ENCODE measurements at regions not wholly inside any gene's neighbourhood (a gene's known extent, or its start where the extent isn't known, plus 50 kb on each side); places are given as distances from the start of the nearest gene placed in this dataset.

DNA sequence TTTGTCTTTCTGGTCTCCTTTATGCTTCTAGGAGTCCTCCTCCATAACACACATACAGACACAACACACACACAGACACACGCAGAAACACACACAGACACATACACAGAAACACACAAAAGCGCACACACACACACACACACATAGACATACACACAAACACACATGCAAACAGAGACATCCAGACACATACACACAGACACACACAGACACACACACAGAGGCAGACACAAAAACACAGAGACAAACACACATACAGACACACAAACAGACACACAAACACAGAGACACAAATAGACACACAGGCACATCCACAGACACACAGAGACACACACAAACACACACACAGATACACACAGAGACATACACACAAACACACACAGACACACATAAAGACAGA is 220.2 kb downstream of the IRX2 start:
- ATAC-seq = no peak
- DNase-seq = no peak

DNA sequence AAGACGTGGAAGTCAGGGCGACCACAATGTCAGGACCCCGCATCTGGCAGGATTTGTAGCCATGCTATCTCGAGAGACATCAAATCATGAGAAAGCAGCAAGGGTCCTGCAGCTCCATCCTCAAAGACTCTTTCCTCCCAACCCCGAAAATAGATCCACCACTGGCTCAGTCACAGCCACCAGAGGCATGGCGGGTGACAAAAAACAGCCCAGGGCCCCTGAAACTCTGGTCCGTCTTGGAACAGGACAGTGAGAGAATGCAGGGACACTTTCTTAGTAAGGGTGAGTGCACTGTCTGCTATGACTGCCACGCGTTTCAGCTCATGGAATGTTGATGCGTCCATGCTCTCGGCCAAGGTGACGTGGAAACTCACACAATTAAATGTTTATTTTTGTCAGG is 220.9 kb downstream of the IRX2 start:
- DNase-seq = no peak
- no peak for ATAC-seq

DNA sequence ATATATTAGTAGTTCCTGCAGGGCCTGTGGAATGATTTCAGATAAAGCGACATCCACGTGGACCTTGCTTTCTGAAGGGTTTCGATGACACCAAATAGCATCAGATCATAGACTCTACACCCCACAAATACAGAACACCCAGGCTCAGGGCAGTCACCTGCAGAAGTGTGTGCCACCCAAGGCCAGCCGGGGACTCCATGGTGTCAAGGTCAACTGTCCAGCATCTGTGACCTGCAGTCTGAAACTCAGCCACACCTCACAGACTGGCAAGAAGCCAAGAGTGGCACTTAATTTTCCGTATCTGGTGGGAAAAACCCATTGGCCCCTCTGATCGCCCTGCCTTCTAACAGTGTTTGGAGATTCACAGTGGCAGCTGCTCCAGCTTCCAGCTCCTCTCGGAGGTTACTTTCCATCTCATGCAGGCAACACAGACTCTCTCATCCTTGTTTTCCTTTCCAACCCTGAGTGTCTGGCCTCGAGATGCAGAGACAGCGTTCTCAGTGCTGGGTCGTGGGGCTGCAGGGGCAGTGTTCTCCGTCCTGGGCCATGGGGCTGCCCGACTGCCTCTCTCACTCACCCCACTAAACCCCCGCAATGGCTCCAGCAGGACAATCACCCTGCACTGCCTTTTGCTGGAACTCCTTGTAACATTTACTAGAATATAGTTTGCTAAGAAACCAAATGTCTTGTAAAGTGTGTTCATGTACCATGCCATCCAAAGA is 221.9 kb downstream of the IRX2 start:
- no peak for ATAC-seq
- no peak for DNase-seq

DNA sequence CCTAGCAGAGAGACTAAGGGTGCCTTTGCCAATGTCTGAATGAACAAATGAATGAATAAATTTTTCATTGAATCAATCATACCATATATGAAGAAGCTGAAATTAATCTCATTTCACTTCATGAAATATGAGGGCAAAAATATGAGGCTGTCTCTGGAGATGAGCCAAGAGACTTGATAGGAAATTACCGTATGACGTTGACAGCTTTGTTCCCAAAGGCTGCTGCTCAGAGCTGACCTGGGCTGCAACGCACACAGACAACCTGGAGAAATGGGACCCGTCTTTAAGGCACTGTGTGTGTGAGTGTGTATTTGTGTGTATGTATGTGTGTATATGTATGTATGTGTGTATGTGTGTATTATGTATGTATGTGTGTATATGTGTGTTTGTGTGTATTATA is 226.1 kb downstream of the IRX2 start:
- ATAC-seq = no peak
- no peak for DNase-seq

DNA sequence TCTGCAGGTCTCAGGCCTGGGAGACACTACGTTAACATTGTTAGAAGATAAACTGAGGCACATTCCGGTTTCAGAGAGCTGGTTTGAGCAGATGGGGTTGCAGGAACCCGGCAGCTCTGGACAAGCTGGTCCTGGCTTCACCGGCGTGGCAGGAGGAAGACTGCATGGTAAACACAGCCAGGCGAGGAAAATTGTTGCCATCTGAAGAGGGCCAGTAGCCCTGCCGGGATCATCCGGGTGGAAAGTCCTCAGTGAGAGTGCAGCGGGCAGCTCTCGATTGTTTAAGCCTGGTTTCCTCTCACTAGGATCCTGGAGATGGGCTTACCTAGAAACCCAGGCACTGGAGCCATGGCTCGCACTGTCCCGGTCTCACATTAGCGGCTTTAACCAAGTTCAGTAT is 226.9 kb downstream of the IRX2 start:
- no peak for ATAC-seq

DNA sequence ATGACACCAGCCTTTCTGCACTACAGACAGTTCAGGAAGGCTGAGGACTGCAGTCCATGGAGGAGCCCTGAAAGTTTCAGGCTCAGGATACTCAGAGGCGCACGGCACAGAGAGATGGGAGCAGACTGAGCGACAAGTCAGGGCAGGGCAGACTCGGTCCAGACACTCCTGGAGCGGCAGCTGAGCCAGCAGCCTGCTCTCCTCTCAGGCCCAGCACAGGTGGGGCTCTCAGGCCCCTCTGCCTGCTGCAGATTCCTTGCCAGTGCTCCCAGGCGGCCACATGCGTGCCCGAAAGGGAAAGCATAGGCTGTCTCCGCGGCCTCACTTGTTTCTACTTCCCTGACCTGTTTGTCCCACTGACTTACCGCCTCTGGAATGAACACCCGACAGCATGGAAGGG is 228.3 kb downstream of the IRX2 start:
- ATAC-seq (no peak), DNase-seq (no peak)

More for the DNA sequence above, 226.9 kb downstream of the IRX2 start:
- DNase-seq = no peak

DNA sequence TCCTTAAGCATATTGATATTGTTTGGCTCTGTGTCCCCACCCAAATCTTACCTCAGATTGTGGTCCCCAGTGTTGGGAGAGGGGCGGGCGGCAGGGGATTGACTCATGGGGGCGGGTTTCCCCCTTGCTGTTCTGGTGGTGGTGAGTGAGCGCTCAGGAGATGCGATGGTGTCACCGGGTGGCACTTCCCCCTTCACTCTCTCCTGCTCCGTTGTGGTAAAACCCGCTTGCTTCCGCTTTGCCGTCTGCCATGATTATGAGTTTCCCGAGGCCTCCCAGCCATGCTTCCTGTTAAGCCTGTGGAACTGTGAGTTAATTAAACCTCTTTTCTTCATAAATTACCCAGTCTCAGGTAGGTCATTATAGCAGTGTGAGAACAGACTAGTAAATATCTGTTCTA is 229.1 kb downstream of the IRX2 start:
- no peak for DNase-seq
- ATAC-seq = no peak

DNA sequence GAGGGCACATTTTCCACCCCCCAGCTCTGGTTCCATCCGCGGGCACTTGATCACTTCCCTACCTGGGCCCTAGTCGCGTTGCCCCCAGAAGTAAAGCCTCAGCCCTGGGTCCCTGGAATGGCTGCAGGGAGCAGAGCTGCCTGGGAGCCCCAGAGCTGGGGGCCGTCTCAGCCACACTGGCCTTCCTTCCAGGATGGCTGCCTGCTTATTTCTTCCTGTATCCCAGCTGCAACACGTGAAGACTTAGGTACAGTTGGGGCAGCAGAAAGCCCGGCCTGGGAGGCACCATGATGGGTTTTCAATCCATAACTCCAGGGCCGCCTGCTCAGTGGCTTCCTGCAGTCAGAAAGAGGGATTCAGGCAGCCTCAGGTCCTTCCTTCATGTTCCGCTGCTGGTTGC is 232.3 kb downstream of the IRX2 start:
- no peak for DNase-seq
- ATAC-seq = no peak

DNA sequence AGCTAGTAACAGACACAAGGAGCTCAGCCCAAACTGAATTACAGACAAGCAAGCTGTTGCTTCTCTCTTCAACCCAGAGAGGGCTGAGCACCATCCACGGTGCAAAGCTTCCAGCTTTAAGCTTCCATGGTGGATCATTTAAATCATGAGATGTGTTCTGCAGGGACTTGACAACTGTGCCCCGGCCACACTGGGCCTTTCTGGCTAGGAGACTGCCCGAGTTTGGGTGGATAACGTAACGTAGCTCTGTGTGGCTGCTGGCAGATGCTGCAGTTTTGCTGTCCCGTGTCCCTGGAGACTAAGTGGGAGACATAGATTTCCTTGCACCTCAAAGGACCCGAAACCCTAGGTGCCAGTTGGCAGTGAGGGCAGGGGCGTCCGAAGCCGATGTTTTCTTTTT is 234.0 kb downstream of the IRX2 start:
- DNase-seq (no peak), ATAC-seq (no peak)

DNA sequence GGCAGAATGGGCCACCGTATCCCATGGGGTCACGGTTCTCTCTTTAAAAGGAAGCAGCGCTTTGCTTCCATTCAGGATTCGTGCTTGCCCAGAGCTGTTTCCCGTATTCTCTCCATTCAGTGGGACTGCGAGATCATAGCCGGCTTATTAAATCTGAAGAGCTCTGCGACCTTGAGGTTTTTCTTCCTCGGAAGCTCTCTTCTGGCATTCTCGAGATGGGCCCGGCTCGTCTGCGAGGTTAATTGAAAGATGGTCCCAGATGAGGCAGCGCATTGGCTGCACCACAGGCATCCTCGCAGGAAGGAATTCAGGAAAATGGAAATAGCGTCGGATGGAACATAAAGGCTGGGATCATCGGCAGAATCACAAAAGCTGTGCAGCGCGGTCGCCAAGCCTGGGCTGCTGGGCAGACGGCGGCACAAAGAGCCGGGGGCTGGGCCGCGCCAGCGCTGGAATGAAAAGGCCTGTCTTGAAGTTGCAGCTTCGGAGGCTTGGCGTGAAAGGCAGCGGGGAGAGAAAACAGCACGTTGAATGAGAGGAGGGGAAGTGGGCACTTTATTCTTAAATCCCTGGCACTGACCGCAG is 236.2 kb downstream of the IRX2 start:
- ATAC-seq (no peak), DNase-seq (no peak)

DNA sequence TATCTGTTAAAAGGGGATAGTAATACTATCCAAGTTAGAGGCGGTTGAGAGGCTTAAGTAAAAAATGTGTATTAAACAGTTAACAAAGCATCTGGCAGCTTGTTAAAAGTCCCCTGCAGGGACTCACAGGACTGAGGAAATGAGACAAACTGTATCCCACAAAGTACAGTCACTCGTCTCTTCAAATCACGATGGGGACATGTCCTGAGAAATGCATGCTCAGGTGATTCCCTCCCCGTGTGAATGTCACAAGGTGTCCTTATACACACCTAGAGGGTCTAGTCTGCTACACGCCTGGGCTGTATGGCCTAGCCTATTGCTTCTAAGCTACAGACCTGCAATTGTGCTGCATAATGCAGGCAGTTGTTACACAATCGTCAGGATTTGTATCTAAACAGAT is 237.0 kb downstream of the IRX2 start:
- DNase-seq (no peak), ATAC-seq (no peak)

DNA sequence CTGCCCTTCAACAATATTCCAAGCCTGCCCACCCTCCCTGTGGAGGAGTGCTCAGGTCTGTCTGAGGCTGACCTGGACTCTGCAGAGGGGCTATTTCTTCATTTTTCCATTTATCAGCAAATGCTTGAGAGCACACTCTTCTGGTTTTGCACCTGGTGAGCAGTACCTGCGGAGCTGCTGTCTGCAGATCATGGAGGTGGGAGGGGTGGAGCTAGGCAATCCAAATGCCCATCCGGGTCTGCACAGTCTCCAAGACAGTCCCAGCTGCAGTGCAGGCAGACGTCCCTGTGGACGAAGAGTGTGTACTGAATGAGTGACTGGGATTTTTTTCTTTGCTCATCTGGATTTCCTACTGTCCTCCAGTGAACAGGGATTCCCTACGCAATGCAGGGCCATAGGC is 239.8 kb downstream of the IRX2 start:
- DNase-seq (no peak), ATAC-seq (no peak)

DNA sequence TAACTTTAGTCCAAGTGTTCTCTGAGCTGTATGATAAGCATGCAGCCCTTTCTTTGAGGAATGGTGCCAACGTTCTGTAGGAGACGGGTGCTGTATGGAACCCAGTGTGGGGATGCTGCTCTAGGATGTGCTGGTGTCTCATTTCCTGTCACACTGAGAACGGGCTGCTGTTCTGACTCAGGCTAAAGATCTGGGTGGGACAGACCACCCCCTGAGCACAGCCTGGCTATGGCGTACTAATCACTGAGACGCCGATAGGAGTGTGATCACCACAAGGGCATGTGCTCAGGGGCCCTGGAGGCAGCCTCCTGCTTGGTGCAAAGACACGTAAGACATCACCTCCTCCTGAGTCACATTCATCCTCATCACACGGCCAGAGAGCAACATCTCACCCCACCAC is 240.4 kb downstream of the IRX2 start:
- ATAC-seq = no peak
- DNase-seq = no peak

DNA sequence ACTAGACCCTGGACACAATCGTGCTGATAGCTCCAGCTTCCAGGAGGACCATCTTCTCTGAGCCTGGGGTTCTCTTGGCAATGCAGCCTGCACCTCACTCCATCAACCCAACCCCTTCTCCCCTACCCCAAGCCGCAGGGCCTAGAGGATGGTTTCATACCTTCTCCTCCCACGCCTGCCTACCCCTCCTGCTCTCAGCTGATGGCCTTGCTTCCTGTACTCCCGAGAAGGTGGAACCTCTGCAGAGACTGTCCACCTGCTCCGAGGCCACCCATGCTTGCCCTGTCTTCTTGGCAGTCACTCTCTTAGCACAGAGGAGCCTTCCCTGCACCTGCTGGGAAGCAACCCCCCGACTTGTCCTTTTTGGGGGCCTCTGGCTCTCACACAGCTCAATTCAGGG is 241.9 kb downstream of the IRX2 start:
- ATAC-seq = no peak

DNA sequence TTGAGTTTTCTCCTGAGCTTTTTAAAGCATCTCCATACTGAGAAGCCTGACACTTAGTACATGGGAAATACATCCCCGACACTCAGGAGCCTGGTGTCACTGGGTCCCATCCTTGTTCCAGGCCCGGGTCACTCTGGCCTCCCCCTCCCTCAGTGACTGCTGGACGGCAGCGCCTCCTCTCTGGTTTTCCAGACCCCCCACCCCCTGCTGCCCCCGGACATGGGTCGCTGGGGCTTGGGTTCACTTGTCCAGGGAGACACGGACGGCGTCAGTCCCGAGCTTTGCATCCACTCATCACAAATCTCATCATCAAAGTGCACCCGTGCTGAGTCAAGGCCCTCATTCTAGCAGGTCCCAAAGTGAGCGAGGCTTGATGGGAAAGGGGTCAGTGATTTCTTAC is 243.0 kb downstream of the IRX2 start:
- DNase-seq (no peak), ATAC-seq (no peak)

More for the DNA sequence above, 241.9 kb downstream of the IRX2 start:
- DNase-seq = no peak

DNA sequence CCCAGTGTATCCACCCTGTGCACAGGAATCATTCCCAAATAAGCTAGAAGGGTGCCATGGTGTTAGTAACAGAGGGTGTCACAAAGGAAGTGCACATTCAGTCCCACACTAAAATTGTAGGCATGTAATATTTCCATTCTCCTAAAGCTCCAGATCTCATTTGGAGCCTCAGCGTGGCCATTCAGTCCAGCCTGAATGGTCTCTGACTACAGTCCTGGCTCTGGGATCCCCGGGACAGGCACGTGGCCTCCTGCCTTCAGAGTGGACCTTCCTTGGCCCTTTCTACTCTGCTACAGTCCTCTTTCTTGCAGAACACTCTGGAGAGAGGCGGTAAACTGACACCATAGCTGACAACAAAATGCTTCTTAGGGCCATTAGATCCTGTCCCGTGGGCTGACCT is 243.9 kb downstream of the IRX2 start:
- no peak for DNase-seq
- ATAC-seq = no peak

DNA sequence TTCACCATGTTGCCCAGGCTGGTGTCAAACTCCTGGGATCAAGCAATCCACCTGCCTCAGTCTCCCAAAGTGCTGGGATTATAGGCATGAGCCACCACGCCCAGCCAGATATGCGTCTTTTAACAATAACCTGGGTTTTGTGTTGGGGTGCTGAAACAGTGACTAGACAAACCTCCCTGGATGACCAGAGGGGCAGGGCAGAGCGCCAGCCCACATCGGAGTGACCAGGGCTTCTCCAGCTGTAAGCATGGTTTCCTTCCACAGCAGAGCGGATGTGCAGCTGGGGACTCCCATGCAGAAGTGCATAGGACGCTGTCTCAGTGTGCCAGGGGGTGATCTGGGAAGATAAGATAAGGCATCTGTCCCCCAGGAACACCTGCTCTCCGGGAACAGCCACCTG is 244.9 kb downstream of the IRX2 start:
- no peak for DNase-seq
- ATAC-seq = no peak

DNA sequence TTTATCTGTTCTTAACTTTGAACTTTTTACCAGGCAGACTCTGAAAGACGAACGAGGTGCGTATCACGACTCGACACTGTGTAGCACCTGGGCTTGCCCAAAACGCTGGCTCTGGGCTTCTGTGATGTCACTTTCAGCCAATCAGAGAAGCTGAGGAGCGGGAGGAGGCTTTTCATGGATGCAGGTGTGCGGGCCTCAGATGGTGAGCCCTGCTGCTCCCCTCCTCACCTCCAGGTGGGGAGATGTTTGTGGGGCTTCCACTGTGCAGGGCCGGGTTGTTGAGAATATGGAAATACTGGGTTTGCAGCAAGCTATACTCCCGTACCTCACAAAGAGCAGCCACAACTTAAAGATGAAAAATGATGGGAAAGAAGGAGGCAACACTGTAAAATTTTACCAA is 246.3 kb downstream of the IRX2 start:
- DNase-seq (no peak), ATAC-seq (no peak)

DNA sequence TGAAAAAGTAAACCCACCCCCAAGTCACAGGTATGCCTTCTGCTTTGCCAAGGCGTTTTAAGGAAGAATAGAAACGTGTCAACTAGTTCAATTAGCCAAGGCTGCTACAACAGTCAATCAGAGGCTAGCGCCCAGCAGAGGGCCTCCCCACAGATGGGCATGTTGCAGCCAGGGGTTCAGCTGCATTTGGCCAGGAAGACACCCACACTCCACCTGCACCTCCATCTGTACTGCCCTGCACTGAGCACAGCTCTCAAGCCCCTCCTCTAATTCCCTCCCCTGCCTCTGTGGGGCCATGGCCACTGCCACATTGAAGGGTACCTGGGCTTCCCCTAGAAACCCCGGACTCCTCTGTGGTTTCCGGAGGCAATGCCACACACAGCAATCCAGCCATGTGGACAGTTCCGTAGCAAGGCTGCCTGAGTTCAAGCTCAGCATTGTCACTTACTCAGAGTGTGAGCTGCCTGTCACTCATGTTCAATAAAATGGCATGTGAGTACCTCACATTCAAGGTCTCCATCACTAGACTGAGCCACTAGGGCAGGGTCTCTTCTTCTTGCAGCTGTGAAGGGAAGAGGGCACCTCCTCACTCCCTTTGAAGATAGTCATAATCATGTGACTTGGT is 248.4 kb downstream of the IRX2 start:
- no peak for ATAC-seq
- DNase-seq = no peak

DNA sequence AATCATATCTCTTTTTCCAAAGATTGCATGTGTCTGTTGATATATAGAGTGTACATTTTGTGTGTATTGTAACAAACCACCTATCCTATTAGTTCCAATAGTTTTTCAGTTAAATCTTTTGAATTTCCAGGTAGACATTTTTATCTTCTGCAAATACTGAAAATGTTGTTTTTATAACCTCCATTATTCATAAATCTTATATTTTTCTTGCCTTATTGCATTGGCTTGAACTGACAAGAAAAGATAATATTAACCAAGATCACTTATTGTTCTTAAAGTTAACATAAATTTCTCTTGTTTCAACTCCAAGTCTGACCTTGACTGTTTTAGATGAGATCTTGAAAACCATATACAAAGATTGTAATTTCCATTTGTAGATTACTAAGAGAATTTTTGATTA is 251.6 kb downstream of the IRX2 start:
- no peak for ATAC-seq
- no peak for DNase-seq

DNA sequence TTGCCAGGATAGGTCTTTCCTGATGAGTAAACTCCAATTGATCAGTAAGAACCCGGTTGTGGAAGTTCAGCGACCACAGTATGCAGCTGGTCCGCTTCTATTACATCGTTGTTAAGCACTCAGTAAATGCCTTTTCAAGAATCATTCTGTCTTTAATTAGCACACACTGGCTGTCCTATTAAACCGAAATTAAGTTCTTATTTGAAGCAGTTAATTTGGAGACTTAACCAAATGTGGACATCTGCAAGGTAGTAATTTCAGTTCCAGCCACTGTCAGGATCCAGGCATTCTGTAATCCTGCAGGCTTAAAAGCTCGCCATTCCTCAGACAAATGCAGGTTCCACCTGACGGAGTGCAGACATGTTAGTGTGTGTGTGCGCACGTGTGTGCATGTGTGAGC is 254.6 kb downstream of the IRX2 start:
- no peak for ATAC-seq
- DNase-seq = no peak

DNA sequence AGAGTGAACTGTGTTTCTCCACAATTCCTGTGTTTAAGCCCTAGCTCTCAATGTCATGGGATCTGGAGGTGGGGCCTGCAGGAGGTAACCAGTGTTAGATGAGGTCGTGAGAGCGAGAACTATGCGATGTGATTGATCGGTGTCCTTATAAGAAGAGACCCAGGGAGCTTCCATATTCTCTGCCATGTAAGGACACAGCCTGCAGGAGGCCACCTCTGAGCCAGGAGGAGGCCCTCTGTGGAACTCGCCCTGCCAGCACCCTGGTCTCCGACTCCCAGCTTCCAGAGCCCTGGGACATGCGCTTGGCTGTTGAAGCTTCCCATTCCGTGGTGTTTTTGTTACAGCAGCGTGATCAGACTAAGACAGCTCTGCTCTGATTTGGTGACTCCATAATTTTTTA is 255.4 kb downstream of the IRX2 start:
- ATAC-seq (no peak), DNase-seq (no peak)

DNA sequence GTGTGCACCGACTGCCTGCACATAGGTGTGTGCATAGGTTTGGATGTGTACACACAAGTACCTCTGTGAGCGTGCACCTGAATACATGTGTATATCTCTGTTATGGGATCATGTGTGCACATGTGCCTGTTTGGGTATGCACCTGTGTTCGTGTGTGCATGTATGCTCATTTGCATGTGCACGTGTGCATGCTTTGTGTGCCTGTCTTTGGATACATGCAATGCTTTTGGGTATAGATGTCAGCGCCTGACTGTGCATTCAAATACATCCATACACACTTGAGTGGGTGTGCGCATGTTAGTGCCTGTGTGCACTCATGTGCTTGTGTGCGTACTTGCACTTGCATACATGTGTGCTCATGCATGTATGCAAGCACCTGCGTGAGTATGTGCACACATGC is 258.1 kb downstream of the IRX2 start:
- ATAC-seq = no peak
- no peak for DNase-seq

DNA sequence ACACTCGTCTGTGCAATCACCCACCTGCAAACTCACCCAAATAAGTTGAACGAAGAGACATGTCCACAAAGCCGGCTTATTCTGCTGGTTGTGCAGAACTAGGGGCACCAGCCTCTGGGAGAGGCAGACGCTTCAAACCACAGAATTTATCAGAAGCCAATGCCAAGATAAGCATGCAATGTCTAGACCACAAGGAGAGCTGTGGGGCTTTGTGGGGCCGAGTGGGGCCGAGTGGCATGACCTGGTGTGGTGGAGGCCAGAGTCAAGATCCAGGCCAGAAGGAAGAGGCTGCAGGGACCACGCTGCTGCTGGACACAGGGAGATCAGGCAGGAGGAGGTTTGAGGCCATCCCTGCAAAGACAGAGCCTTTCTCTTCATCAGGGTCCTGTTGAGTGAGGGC is 259.0 kb downstream of the IRX2 start:
- DNase-seq (no peak), ATAC-seq (no peak)
